ENCODE measurements at regions not wholly inside any gene's neighbourhood (a gene's known extent, or its start where the extent isn't known, plus 50 kb on each side); places are given as distances from the start of the nearest gene placed in this dataset.

GRCh38 chr20:40738976-40739375 lies 49.9 kb upstream of the MAFB start:
- H3K9ac ChIP-seq (ENCODE audit: low read depth, low read length) = no peak overlapping the region
- peaks cover 25% of the 10 kb centered on the region for H3K27me3 ChIP-seq (ENCODE audit: control insufficient read depth, insufficient read depth, low read length)
- no peak overlapping the region for H3K4me2 ChIP-seq (ENCODE audit: low read length)
- H3K9me3 ChIP-seq (replicated peaks; ENCODE audit: low read length) = no peaks in the 10 kb centered on the region
- no peaks in the 10 kb centered on the region for H3K4me1 ChIP-seq (ENCODE audit: control insufficient read depth, insufficient read depth, low read length)
- H3K4me3 ChIP-seq (ENCODE audit: low read length) = no peak overlapping the region
- no peaks in the 10 kb centered on the region for H3K36me3 ChIP-seq (ENCODE audit: insufficient read depth, low read length)

GRCh38 chr20:40739841-40740240 lies 50.8 kb upstream of the MAFB start:
- H3K27me3 ChIP-seq (ENCODE audit: control insufficient read depth, insufficient read depth, low read length) = peaks cover 32% of the 10 kb centered on the region
- H3K9me3 ChIP-seq (replicated peaks; ENCODE audit: low read length) = no peaks in the 10 kb centered on the region
- H3K4me3 ChIP-seq (ENCODE audit: low read length) = no peak overlapping the region
- H3K4me1 ChIP-seq (ENCODE audit: control insufficient read depth, insufficient read depth, low read length) = no peaks in the 10 kb centered on the region
- no peak overlapping the region for H3K9ac ChIP-seq (ENCODE audit: low read depth, low read length)
- no peak overlapping the region for H3K4me2 ChIP-seq (ENCODE audit: low read length)
- H3K36me3 ChIP-seq (ENCODE audit: insufficient read depth, low read length) = no peaks in the 10 kb centered on the region

- Histone ChIP-seq H3K36me3 (ENCODE audit: insufficient read depth, low read length) (no peaks in the 10 kb centered on the region), H3K27me3 (ENCODE audit: control insufficient read depth, insufficient read depth, low read length) (peaks cover 46% of the 10 kb centered on the region), H3K4me3 (ENCODE audit: low read length) (no peak overlapping the region), H3K9me3 (replicated peaks; ENCODE audit: low read length) (no peaks in the 10 kb centered on the region), H3K9ac (ENCODE audit: low read depth, low read length) (no peak overlapping the region), H3K4me2 (ENCODE audit: low read length) (no peak overlapping the region), H3K4me1 (ENCODE audit: control insufficient read depth, insufficient read depth, low read length) (no peaks in the 10 kb centered on the region)
These were observed 52.6 kb upstream of the MAFB start for GRCh38 chr20:40741507-40742106.

GRCh38 chr20:40743141-40743775 lies 54.2 kb upstream of the MAFB start:
- Histone ChIP-seq H3K27me3 (ENCODE audit: control insufficient read depth, insufficient read depth, low read length) (peaks cover 46% of the 10 kb centered on the region), H3K9ac (ENCODE audit: low read depth, low read length) (no peak overlapping the region), H3K4me3 (ENCODE audit: low read length) (no peak overlapping the region), H3K9me3 (replicated peaks; ENCODE audit: low read length) (no peaks in the 10 kb centered on the region), H3K4me1 (ENCODE audit: control insufficient read depth, insufficient read depth, low read length) (no peaks in the 10 kb centered on the region), H3K36me3 (ENCODE audit: insufficient read depth, low read length) (no peaks in the 10 kb centered on the region), H3K4me2 (ENCODE audit: low read length) (no peak overlapping the region)

- Histone ChIP-seq H3K36me3 (ENCODE audit: insufficient read depth, low read length) (no peaks in the 10 kb centered on the region), H3K4me3 (ENCODE audit: low read length) (no peak overlapping the region), H3K9ac (ENCODE audit: low read depth, low read length) (no peak overlapping the region), H3K4me1 (ENCODE audit: control insufficient read depth, insufficient read depth, low read length) (no peaks in the 10 kb centered on the region), H3K4me2 (ENCODE audit: low read length) (no peak overlapping the region), H3K9me3 (replicated peaks; ENCODE audit: low read length) (no peaks in the 10 kb centered on the region), H3K27me3 (ENCODE audit: control insufficient read depth, insufficient read depth, low read length) (peaks cover 42% of the 10 kb centered on the region)
These were observed 55.2 kb upstream of the MAFB start for GRCh38 chr20:40744072-40744817.

- Histone ChIP-seq H3K36me3 (ENCODE audit: insufficient read depth, low read length) (no peaks in the 10 kb centered on the region), H3K27me3 (ENCODE audit: control insufficient read depth, insufficient read depth, low read length) (peaks cover 42% of the 10 kb centered on the region), H3K9me3 (replicated peaks; ENCODE audit: low read length) (no peaks in the 10 kb centered on the region), H3K4me3 (ENCODE audit: low read length) (no peak overlapping the region), H3K4me2 (ENCODE audit: low read length) (no peak overlapping the region), H3K4me1 (ENCODE audit: control insufficient read depth, insufficient read depth, low read length) (no peaks in the 10 kb centered on the region), H3K9ac (ENCODE audit: low read depth, low read length) (no peak overlapping the region)
These were observed 55.8 kb upstream of the MAFB start for GRCh38 chr20:40744818-40745175.

- Histone ChIP-seq H3K9me3 (replicated peaks; ENCODE audit: low read length) (no peaks in the 10 kb centered on the region), H3K4me1 (ENCODE audit: control insufficient read depth, insufficient read depth, low read length) (no peaks in the 10 kb centered on the region), H3K4me3 (ENCODE audit: low read length) (no peak overlapping the region), H3K9ac (ENCODE audit: low read depth, low read length) (no peak overlapping the region), H3K4me2 (ENCODE audit: low read length) (no peak overlapping the region), H3K36me3 (ENCODE audit: insufficient read depth, low read length) (no peaks in the 10 kb centered on the region), H3K27me3 (ENCODE audit: control insufficient read depth, insufficient read depth, low read length) (peaks cover 35% of the 10 kb centered on the region)
These were observed 57.2 kb upstream of the MAFB start for GRCh38 chr20:40746251-40746650.

- no peaks in the 10 kb centered on the region for H3K9me3 ChIP-seq (replicated peaks; ENCODE audit: low read length)
- peaks cover 29% of the 10 kb centered on the region for H3K27me3 ChIP-seq (ENCODE audit: control insufficient read depth, insufficient read depth, low read length)
- no peak overlapping the region for H3K4me2 ChIP-seq (ENCODE audit: low read length)
- H3K36me3 ChIP-seq (ENCODE audit: insufficient read depth, low read length) = no peaks in the 10 kb centered on the region
- no peak overlapping the region for H3K4me3 ChIP-seq (ENCODE audit: low read length)
- H3K9ac ChIP-seq (ENCODE audit: low read depth, low read length) = no peak overlapping the region
- no peaks in the 10 kb centered on the region for H3K4me1 ChIP-seq (ENCODE audit: control insufficient read depth, insufficient read depth, low read length)
These were observed 59.1 kb upstream of the MAFB start for GRCh38 chr20:40748182-40748581.

- Histone ChIP-seq H3K4me1 (ENCODE audit: control insufficient read depth, insufficient read depth, low read length) (peaks cover 5% of the 10 kb centered on the region), H3K9ac (ENCODE audit: low read depth, low read length) (no peak overlapping the region)
These were observed 61.0 kb upstream of the MAFB start for GRCh38 chr20:40749985-40750506.

GRCh38 chr20:40750541-40751035 lies 61.6 kb upstream of the MAFB start:
- Histone ChIP-seq H3K4me3 (ENCODE audit: low read length) (no peak overlapping the region), H3K36me3 (ENCODE audit: insufficient read depth, low read length) (no peaks in the 10 kb centered on the region), H3K4me1 (ENCODE audit: control insufficient read depth, insufficient read depth, low read length) (peaks cover 5% of the 10 kb centered on the region), H3K9me3 (replicated peaks; ENCODE audit: low read length) (no peaks in the 10 kb centered on the region), H3K27me3 (ENCODE audit: control insufficient read depth, insufficient read depth, low read length) (peaks cover 7% of the 10 kb centered on the region), H3K4me2 (ENCODE audit: low read length) (no peak overlapping the region), H3K9ac (ENCODE audit: low read depth, low read length) (no peak overlapping the region)

More at GRCh38 chr20:40749985-40750506, 61.0 kb upstream of the MAFB start:
- peaks cover 12% of the 10 kb centered on the region for H3K27me3 ChIP-seq (ENCODE audit: control insufficient read depth, insufficient read depth, low read length)
- H3K4me3 ChIP-seq (ENCODE audit: low read length) = no peak overlapping the region
- no peaks in the 10 kb centered on the region for H3K9me3 ChIP-seq (replicated peaks; ENCODE audit: low read length)
- H3K36me3 ChIP-seq (ENCODE audit: insufficient read depth, low read length) = no peaks in the 10 kb centered on the region
- no peak overlapping the region for H3K4me2 ChIP-seq (ENCODE audit: low read length)

- Histone ChIP-seq H3K9ac (ENCODE audit: low read depth, low read length) (no peak overlapping the region), H3K4me3 (ENCODE audit: low read length) (no peak overlapping the region), H3K36me3 (ENCODE audit: insufficient read depth, low read length) (no peaks in the 10 kb centered on the region), H3K27me3 (ENCODE audit: control insufficient read depth, insufficient read depth, low read length) (no peaks in the 10 kb centered on the region), H3K4me2 (ENCODE audit: low read length) (no peak overlapping the region), H3K4me1 (ENCODE audit: control insufficient read depth, insufficient read depth, low read length) (peaks cover 11% of the 10 kb centered on the region), H3K9me3 (replicated peaks; ENCODE audit: low read length) (no peaks in the 10 kb centered on the region)
These were observed 64.4 kb upstream of the MAFB start for GRCh38 chr20:40753472-40753871.
